Activated CD4-positive, alpha-beta T cell treated with anti-CD3 and anti-CD28 coated beads for 36 hours (primary cell): ENCODE measurements at regions not wholly inside any gene's neighbourhood (a gene's known extent, or its start where the extent isn't known, plus 50 kb on each side); places are given as distances from the start of the nearest gene placed in this dataset.

Experiments used
- ATAC-seq: fragments of 200-7000 bp; cut with Tn5 transposase; one replicate; pipeline ENCODE4 v1.10.0; 2021; ENCODE audit warnings: mild to moderate bottlenecking, moderate library complexity
- CTCF ChIA-PET: fragments of 350-600 bp; sonication (Branson Sonifier 250); formaldehyde crosslinking; loops from one replicate; lab custom pipeline; 2021; ENCODE audit warnings: antibody characterized with exemption; lab: Charles Lee
- POLR2A ChIA-PET: fragments of 350-600 bp; sonication (Branson Sonifier 250); formaldehyde crosslinking; loops from one replicate; lab custom pipeline; 2021; ENCODE audit warnings: antibody characterized with exemption, inconsistent platforms; lab: Charles Lee
- DNase-seq: peaks from one replicate; pipeline ENCODE4 v3.0.0-alpha.2; 2020
- H3K27ac Mint-ChIP-seq: one replicate; pipeline ENCODE4 v1.8.0; 2021; ENCODE audit warnings: mixed read lengths
- H3K27me3 Mint-ChIP-seq: one replicate; pipeline ENCODE4 v1.8.0; 2021; ENCODE audit warnings: mixed read lengths
- H3K36me3 Mint-ChIP-seq: one replicate; pipeline ENCODE4 v1.8.0; 2021; ENCODE audit warnings: low read depth, mixed read lengths
- H3K4me1 Mint-ChIP-seq: one replicate; pipeline ENCODE4 v1.8.0; 2021; ENCODE audit warnings: mixed read lengths
- H3K4me3 Mint-ChIP-seq: one replicate; pipeline ENCODE4 v1.8.0; 2021; ENCODE audit warnings: mild to moderate bottlenecking, moderate library complexity, mixed read lengths
- H3K9me3 Mint-ChIP-seq: one replicate; pipeline ENCODE4 v1.8.0; 2021; ENCODE audit warnings: low read depth, mixed read lengths
- intact Hi-C, 2 experiments: fragments of 100-400 bp; cut with DNase I in 1 of 2; cut with micrococcal nuclease in 1 of 2; formaldehyde crosslinking; loops; one replicate each; pipeline versions ENCODE4 v1.14.2 to v1.15.1; 2022 to 2024; cut with DNase I, micrococcal nuclease

DNA sequence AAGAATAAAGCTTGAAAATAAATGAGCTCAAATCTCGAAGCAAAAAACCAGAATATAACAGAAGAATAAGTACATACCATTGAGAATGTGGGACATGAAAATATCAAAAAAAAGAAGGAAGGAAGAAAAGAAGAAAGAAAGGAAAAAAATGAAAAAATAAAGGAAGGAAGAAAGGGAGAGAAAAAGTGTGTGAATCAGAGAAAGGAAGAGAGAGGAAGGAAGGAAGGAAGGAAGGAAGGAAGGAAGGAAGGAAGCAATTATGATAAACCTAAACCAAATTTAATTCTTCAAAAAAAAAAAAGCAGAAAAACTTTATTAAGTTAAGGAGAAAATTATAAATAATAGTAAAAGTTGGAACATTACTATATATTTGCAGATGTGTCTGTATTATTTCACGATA lies 949.8 kb downstream of the NLGN4X start:
- Mint-ChIP-seq H3K4me1 (no peaks in the 10 kb centered on the region), H3K27ac (no peak overlapping the region), H3K36me3 (no peaks in the 10 kb centered on the region), H3K9me3 (no peaks in the 10 kb centered on the region), H3K27me3 (no peaks in the 10 kb centered on the region), H3K4me3 (no peak overlapping the region)
- no peak for ATAC-seq
- DNase-seq: no peak
- intact Hi-C loops: no loop called here
- ChIA-PET CTCF (no interaction called here), POLR2A (no interaction called here)

DNA sequence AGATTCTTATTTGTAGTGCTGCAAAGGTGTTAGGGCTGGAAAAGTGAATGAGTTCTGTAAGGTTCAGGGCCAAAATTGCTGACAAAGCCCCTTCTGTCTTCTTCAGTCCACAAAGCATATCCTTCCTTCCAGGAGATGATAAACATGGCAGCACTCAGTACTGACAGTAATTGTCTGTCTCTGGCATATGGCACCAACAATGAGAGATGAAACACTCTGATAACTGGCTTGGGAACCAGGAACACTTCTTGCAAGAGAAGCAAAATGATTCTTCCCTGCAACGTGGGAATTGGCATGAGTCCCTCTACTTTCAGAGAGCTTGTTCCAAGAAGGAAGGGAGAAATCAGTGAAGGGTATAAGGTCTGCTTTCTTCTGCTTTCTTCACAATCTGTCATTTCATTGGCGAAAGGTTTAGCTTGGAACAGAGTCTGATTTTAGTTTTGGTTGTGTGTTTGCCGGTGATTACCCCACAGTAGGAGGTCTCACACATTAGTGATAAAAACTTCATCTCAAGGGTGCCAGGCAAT lies 963.3 kb downstream of the NLGN4X start:
- POLR2A ChIA-PET: no interaction called here
- no peak overlapping the region for H3K4me3 Mint-ChIP-seq
- intact Hi-C loops: no loop called here
- no peaks in the 10 kb centered on the region for H3K9me3 Mint-ChIP-seq
- H3K36me3 Mint-ChIP-seq: no peaks in the 10 kb centered on the region
- no peaks in the 10 kb centered on the region for H3K27me3 Mint-ChIP-seq
- CTCF ChIA-PET: no interaction called here
- no peak for ATAC-seq
- no peak for DNase-seq
- no peaks in the 10 kb centered on the region for H3K4me1 Mint-ChIP-seq
- H3K27ac Mint-ChIP-seq: no peak overlapping the region

- Mint-ChIP-seq H3K36me3 (no peaks in the 10 kb centered on the region), H3K4me3 (no peak overlapping the region), H3K4me1 (no peaks in the 10 kb centered on the region), H3K9me3 (no peaks in the 10 kb centered on the region), H3K27ac (no peak overlapping the region), H3K27me3 (no peaks in the 10 kb centered on the region)
- CTCF ChIA-PET: no interaction called here
- ATAC-seq (no peak), DNase-seq (no peak)
- intact Hi-C loops: no loop called here
- POLR2A ChIA-PET: no interaction called here
These were observed 978.6 kb downstream of the NLGN4X start for GRCh38 chrX:5250106-5250505.

DNA sequence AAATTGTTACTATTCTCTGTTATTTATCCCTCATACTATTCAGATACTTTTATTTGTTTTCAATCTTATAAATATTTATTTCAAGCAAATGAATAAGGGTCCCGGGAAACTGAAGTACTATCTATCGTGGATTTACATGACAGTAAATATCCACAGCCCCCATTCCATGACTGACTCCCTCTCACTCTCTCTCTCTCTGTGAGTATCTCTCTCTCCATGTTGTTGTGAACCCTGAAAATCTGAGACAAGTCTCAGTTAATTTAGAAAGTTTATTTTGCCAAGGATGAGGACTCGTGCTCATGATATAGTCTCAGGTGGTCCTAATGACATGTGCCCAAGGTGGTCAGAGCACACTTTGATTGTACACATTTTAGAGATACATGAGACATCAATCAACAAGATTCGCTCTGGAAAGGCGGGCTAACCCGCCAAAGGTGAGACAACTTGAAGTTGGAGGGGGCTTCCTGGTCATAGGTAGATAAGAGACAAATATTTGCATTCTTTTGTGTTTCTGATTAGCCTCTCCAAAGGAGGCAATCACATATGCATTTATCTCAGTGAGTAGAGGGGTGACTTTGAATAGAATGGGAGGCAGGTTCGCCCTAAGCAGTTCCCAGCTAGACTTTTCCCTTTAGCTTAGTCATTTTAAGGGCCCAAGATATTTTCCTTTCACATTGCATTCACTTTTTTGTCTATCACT lies 986.4 kb downstream of the NLGN4X start:
- POLR2A ChIA-PET: no interaction called here
- intact Hi-C loops: no loop called here
- Mint-ChIP-seq H3K36me3 (no peaks in the 10 kb centered on the region), H3K4me3 (no peak overlapping the region), H3K27ac (no peak overlapping the region), H3K9me3 (no peaks in the 10 kb centered on the region), H3K27me3 (no peaks in the 10 kb centered on the region), H3K4me1 (no peaks in the 10 kb centered on the region)
- ATAC-seq (no peak), DNase-seq (no peak)
- CTCF ChIA-PET: no interaction called here

DNA sequence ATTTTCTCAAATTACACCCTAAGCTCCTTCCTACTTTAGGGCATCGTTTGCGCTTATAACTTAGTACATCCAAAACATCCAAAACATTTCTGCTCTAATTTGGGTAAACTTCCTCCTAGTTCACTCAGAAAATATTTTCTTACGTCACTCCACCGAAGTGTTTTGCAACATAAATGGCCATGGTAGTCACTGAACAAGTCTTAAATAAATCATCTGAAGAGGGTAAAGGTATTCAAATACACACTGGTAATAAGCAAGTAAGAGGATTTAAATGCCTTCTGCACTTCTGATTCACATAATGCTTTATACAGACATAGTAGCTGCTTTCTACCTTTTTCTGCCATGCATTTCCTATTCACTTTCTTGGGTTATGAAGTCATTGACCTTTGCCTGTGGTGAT lies 991.9 kb downstream of the NLGN4X start:
- DNase-seq (no peak), ATAC-seq (no peak)
- CTCF ChIA-PET: no interaction called here
- Mint-ChIP-seq H3K27ac (no peak overlapping the region), H3K36me3 (no peaks in the 10 kb centered on the region), H3K9me3 (no peaks in the 10 kb centered on the region), H3K4me1 (no peaks in the 10 kb centered on the region), H3K4me3 (no peak overlapping the region), H3K27me3 (no peaks in the 10 kb centered on the region)
- intact Hi-C loops: no loop called here
- POLR2A ChIA-PET: no interaction called here

DNA sequence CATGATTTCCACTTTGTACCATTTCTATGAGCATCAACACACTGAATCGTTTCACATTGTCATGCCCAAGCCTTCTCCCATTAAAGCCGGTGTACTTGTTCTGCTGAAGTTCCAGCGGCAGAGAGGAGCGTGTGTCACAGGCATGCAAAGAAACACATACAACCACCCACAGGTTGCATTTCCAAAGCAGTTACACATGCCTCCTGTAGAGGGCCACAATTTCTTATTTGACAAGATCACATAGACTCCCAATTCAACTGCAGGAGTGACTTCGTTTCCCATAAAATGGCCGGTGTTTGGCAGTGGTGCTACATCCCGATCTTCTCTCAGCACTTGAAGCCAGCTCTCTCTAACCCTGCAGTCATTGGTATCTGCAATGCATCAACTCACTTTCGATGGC lies 992.6 kb downstream of the NLGN4X start:
- CTCF ChIA-PET: no interaction called here
- no peaks in the 10 kb centered on the region for H3K9me3 Mint-ChIP-seq
- DNase-seq: no peak
- no peaks in the 10 kb centered on the region for H3K27me3 Mint-ChIP-seq
- H3K36me3 Mint-ChIP-seq: no peaks in the 10 kb centered on the region
- H3K4me3 Mint-ChIP-seq: no peak overlapping the region
- POLR2A ChIA-PET: no interaction called here
- no peak overlapping the region for H3K27ac Mint-ChIP-seq
- intact Hi-C loops: no loop called here
- no peaks in the 10 kb centered on the region for H3K4me1 Mint-ChIP-seq
- no peak for ATAC-seq

- H3K4me1 Mint-ChIP-seq: no peaks in the 10 kb centered on the region
These were observed 994.8 kb downstream of the NLGN4X start for GRCh38 chrX:5233830-5234229.

DNA sequence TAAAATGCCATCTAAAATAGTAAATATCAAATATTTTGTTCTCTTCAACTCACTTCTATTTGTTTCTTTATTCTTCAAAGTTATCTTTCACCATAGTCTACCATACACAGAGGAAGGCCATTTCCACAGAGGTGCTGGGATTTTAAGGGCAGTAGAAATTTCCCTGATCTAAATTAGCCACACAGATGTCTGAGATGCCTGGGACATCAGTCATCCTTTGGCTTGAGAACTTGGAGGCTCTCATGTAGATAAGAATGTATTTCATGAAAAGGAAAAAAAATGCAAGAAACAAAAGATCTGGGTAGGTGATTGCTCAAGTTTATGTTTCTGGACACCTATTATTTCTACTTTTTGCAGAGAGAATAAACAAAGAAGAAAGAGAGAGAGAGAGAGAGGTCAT lies 1008.2 kb downstream of the NLGN4X start:
- no peaks in the 10 kb centered on the region for H3K27me3 Mint-ChIP-seq
- CTCF ChIA-PET: no interaction called here
- intact Hi-C loops: no loop called here
- DNase-seq (no peak), ATAC-seq (no peak)
- POLR2A ChIA-PET: no interaction called here
- H3K9me3 Mint-ChIP-seq: peaks cover 9% of the 10 kb centered on the region
- H3K4me3 Mint-ChIP-seq: no peak overlapping the region
- H3K27ac Mint-ChIP-seq: no peak overlapping the region
- no peaks in the 10 kb centered on the region for H3K4me1 Mint-ChIP-seq
- H3K36me3 Mint-ChIP-seq: no peaks in the 10 kb centered on the region

More at GRCh38 chrX:5233830-5234229, 994.8 kb downstream of the NLGN4X start:
- H3K9me3 Mint-ChIP-seq: no peaks in the 10 kb centered on the region
- no peaks in the 10 kb centered on the region for H3K36me3 Mint-ChIP-seq
- H3K4me3 Mint-ChIP-seq: no peak overlapping the region
- CTCF ChIA-PET: no interaction called here
- intact Hi-C loops: no loop called here
- ATAC-seq (no peak), DNase-seq (no peak)
- POLR2A ChIA-PET: no interaction called here
- H3K27ac Mint-ChIP-seq: no peak overlapping the region
- H3K27me3 Mint-ChIP-seq: no peaks in the 10 kb centered on the region

DNA sequence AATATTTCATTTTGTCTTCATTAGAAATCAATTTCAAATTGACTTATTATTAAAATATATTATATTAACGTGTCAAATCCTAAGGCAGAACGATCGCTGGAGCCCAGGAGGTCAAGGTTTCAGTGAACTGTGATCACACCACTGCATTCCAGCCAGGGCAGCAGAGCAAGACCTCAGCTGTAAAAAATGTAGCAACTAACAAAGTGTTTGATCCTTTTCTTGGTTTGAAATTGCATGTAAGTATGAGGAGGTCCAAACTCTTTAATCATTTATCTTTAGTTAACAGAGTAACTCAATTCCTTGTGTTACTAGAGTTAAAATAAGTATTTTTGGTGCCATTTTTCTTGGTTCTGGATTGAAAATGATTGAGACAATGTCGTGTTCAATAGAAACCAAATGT lies 1033.9 kb downstream of the NLGN4X start:
- H3K27ac Mint-ChIP-seq: no peak overlapping the region
- H3K27me3 Mint-ChIP-seq: no peaks in the 10 kb centered on the region
- ATAC-seq (no peak), DNase-seq (no peak)
- H3K4me1 Mint-ChIP-seq: no peaks in the 10 kb centered on the region
- POLR2A ChIA-PET: no interaction called here
- CTCF ChIA-PET: no interaction called here
- intact Hi-C loops: no loop called here
- H3K9me3 Mint-ChIP-seq: no peaks in the 10 kb centered on the region
- H3K4me3 Mint-ChIP-seq: no peak overlapping the region
- H3K36me3 Mint-ChIP-seq: no peaks in the 10 kb centered on the region

DNA sequence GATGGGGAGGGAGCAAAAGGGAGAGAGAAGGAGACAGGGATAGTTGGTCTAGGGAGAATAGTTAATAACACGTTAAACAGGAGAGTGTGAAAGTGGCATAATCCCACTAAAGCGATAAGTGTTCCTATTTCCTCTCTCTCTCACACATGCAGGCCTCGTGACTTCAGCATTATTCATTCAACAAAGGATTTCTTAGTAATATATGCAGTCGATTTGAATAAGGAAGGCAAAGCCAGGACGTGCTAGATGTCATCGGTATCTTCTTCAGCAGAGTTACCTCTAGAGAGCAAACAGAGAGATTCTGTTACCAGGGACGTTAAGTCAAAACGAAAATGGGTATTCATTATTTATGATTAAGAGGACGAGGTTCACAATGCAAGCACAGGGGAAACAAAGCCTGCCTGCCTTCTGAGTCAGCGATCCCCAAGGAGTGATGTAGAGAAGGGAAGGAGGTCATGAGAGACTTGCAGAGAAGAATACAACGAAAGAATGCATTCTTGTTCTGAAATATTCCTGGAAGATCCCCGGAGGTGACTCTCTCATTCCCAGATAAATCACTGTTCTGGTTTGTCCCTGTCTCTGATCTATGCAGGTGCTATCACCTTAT lies 1048.4 kb downstream of the NLGN4X start:
- Mint-ChIP-seq H3K4me3 (no peak overlapping the region), H3K4me1 (no peaks in the 10 kb centered on the region), H3K36me3 (no peaks in the 10 kb centered on the region), H3K27ac (no peak overlapping the region), H3K9me3 (peaks cover 2% of the 10 kb centered on the region), H3K27me3 (no peaks in the 10 kb centered on the region)
- intact Hi-C loops: no loop called here
- DNase-seq (no peak), ATAC-seq (no peak)
- ChIA-PET POLR2A (no interaction called here), CTCF (no interaction called here)

- no peak overlapping the region for H3K27ac Mint-ChIP-seq
- H3K36me3 Mint-ChIP-seq: no peaks in the 10 kb centered on the region
- ChIA-PET CTCF (no interaction called here), POLR2A (no interaction called here)
- no peak for DNase-seq
- H3K27me3 Mint-ChIP-seq: no peaks in the 10 kb centered on the region
- no peak for ATAC-seq
- H3K9me3 Mint-ChIP-seq: peaks cover 2% of the 10 kb centered on the region
- no peaks in the 10 kb centered on the region for H3K4me1 Mint-ChIP-seq
- H3K4me3 Mint-ChIP-seq: no peak overlapping the region
- intact Hi-C loops: no loop called here
These were observed 1051.9 kb downstream of the NLGN4X start for GRCh38 chrX:5176766-5177165.

DNA sequence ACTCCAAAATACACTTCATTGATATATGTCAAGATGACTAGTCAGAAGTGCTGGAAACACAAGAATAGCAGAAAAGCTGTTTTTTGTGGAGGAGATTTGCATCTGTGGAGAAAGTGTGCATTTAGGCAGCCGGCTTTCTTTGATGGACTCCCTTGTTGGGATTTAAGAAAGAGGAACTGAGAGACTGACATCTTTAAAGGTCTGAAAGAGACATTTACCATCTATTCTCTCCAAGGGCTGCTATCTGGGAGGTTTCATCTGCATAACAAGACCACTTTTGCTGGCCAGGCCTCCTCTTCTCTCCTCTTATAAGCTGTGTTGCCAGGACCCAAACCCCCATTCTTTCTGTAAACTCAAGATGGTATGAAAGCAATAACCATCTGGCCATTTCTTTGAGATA lies 1065.0 kb downstream of the NLGN4X start:
- ATAC-seq (no peak), DNase-seq (no peak)
- Mint-ChIP-seq H3K4me3 (no peak overlapping the region), H3K27me3 (no peaks in the 10 kb centered on the region), H3K4me1 (no peaks in the 10 kb centered on the region), H3K9me3 (no peaks in the 10 kb centered on the region), H3K27ac (no peak overlapping the region), H3K36me3 (no peaks in the 10 kb centered on the region)
- ChIA-PET POLR2A (no interaction called here), CTCF (no interaction called here)
- intact Hi-C loops: no loop called here
